SK-N-SH (cell line): ENCODE measurements at regions not wholly inside any gene's neighbourhood (a gene's known extent, or its start where the extent isn't known, plus 50 kb on each side); places are given as distances from the start of the nearest gene placed in this dataset.

Experiments used
- CTCF ChIA-PET: fragments of 300-600, 350-600 bp; formaldehyde crosslinking; extraction: SDS; loops from one replicate; lab custom pipeline; 2021; lab: Yijun Ruan, JAX
- POLR2A ChIA-PET: fragments of 350-600 bp; sonication (Branson Sonifier 250); formaldehyde crosslinking; extraction: SDS; loops from one replicate; lab custom pipeline; 2020; ENCODE audit warnings: antibody characterized with exemption, inconsistent platforms; lab: Yijun Ruan, JAX
- DNase-seq: peaks from one replicate; pipeline ENCODE4 v3.0.0; 2012
- H2AFZ ChIP-seq: fragments of 200-600 bp; sonication (generic); 2 replicates; pipeline ENCODE4 v1.8.1; 2016; ENCODE audit warnings: antibody characterized with exemption, mild to moderate bottlenecking, low read depth
- H3F3A ChIP-seq: fragments of 200-600 bp; sonication (generic); replicated peaks from 2 replicates; pipeline ENCODE3; 2016; ENCODE audit warnings: antibody characterized with exemption, mild to moderate bottlenecking; ENCODE audit not compliant: insufficient read depth
- H3K27ac ChIP-seq, 2 experiments: fragments of 200-500 bp in 1 of 2; fragments of 200-600 bp in 1 of 2; sonication (Bioruptor generic) in 1 of 2; sonication (generic), shearing (Covaris generic) in 1 of 2; 2 replicates each; pipeline versions ENCODE4 v1.5.1 to v1.6.1; 2014 to 2016; ENCODE audit warnings: low read depth in 2 of 2, inconsistent platforms in 1 of 2, low read length in 1 of 2, mild to moderate bottlenecking in 1 of 2, mixed read lengths in 1 of 2
- H3K27me3 ChIP-seq: fragments of 200-600 bp; sonication (generic), shearing (Covaris generic); 2 replicates; pipeline ENCODE4 v1.6.1; 2016; ENCODE audit warnings: mixed run types; ENCODE audit not compliant: insufficient read depth
- H3K36me3 ChIP-seq, 2 experiments: fragments of 200-500 bp in 1 of 2; fragments of 200-600 bp in 1 of 2; sonication (Bioruptor generic) in 1 of 2; sonication (generic) in 1 of 2; replicated peaks in 1 of 2; 2 replicates each; pipeline versions ENCODE3 to v1.5.1; 2014 to 2016; ENCODE audit warnings: low read length in 1 of 2, mild to moderate bottlenecking in 1 of 2; ENCODE audit not compliant: insufficient read depth in 2 of 2, control insufficient read depth in 1 of 2
- H3K4me1 ChIP-seq, 2 experiments: fragments of 200-500 bp in 1 of 2; fragments of 200-600 bp in 1 of 2; sonication (Bioruptor generic) in 1 of 2; sonication (generic), shearing (Covaris generic) in 1 of 2; 2 replicates each; pipeline versions ENCODE4 v1.5.1 to v1.6.1; 2014 to 2016; ENCODE audit warnings: low read depth in 1 of 2, low read length in 1 of 2, mixed run types in 1 of 2; ENCODE audit not compliant: insufficient read depth in 2 of 2, control insufficient read depth in 1 of 2
- H3K4me2 ChIP-seq: fragments of 200-600 bp; sonication (generic), shearing (Covaris generic); 2 replicates; pipeline ENCODE4 v1.6.1; 2017; ENCODE audit warnings: mixed run types
- H3K4me3 ChIP-seq, 2 experiments: fragments of 200-500 bp in 1 of 2; fragments of 200-600 bp in 1 of 2; sonication (Bioruptor generic) in 1 of 2; sonication (generic), shearing (Covaris generic) in 1 of 2; 2 replicates each; pipeline versions ENCODE4 v1.5.1 to v1.8.1; 2014 to 2016; ENCODE audit warnings: low read depth in 2 of 2, inconsistent platforms in 1 of 2, low read length in 1 of 2, mild to moderate bottlenecking in 1 of 2, mixed read lengths in 1 of 2, moderate library complexity in 1 of 2
- H3K79me2 ChIP-seq: fragments of 200-600 bp; sonication (generic); 2 replicates; pipeline ENCODE4 v1.8.1; 2017; ENCODE audit warnings: mild to moderate bottlenecking; ENCODE audit not compliant: insufficient read depth
- H3K9ac ChIP-seq: fragments of 200-600 bp; sonication (generic); 2 replicates; pipeline ENCODE4 v1.6.1; 2017; ENCODE audit warnings: mixed run types
- H3K9me2 ChIP-seq: fragments of 200-600 bp; sonication (generic); 2 replicates; pipeline ENCODE4 v1.6.1; 2017; ENCODE audit warnings: mixed run types
- H3K9me3 ChIP-seq: fragments of 200-600 bp; sonication (generic); 2 replicates; pipeline ENCODE4 v1.6.1; 2017; ENCODE audit warnings: mixed run types, mild to moderate bottlenecking, moderate library complexity
- H4K20me1 ChIP-seq: fragments of 200-600 bp; sonication (generic); 2 replicates; pipeline ENCODE4 v1.6.1; 2017; ENCODE audit warnings: mild to moderate bottlenecking, mixed run types; ENCODE audit not compliant: insufficient read depth
- CHD2 ChIP-seq: fragments of 150-350 bp; IDR thresholded peaks from 2 replicates; pipeline ENCODE4 v1.6.1; 2018; ENCODE audit warnings: low read length; ENCODE audit not compliant: partially characterized antibody
- CTCF ChIP-seq: fragments of 200-600 bp; sonication (generic); IDR thresholded peaks from 2 replicates; pipeline ENCODE4 v1.6.1; 2017; ENCODE audit warnings: antibody characterized with exemption, mild to moderate bottlenecking, moderate library complexity
- ELF1 ChIP-seq: IDR thresholded peaks from 2 replicates; pipeline ENCODE4 v1.4.0; 2012
- EZH2phosphoT487 ChIP-seq: fragments of 200-600 bp; sonication (generic); IDR thresholded peaks from 2 replicates; pipeline ENCODE4 v1.6.1; 2017; ENCODE audit warnings: low read depth, mixed run types, mild to moderate bottlenecking, antibody characterized with exemption, moderate library complexity, borderline replicate concordance
- FOSL2 ChIP-seq: IDR thresholded peaks from 2 replicates; pipeline ENCODE4 v1.4.0; 2012; ENCODE audit warnings: low read depth, mild to moderate bottlenecking, moderate library complexity, borderline replicate concordance
- FOXJ3 ChIP-seq: sonication (generic); formaldehyde crosslinking; IDR thresholded peaks from 2 replicates; pipeline ENCODE4 v1.5.1; 2020; ENCODE audit warnings: mild to moderate bottlenecking, missing genetic modification reagents
- GABPA ChIP-seq: IDR thresholded peaks from 2 replicates; pipeline ENCODE4 v1.4.0; 2012; ENCODE audit warnings: low read depth, mild to moderate bottlenecking
- IRF3 ChIP-seq: fragments of 150-350 bp; IDR thresholded peaks from 2 replicates; pipeline ENCODE4 v1.6.1; 2016; ENCODE audit warnings: mild to moderate bottlenecking, low read depth, low read length
- JUND ChIP-seq: IDR thresholded peaks from 2 replicates; pipeline ENCODE4 v1.4.0; 2012
- MAX ChIP-seq: IDR thresholded peaks from 2 replicates; pipeline ENCODE4 v1.4.0; 2012; ENCODE audit warnings: low read depth
- MEF2A ChIP-seq: IDR thresholded peaks from 2 replicates; pipeline ENCODE4 v1.4.0; 2012; ENCODE audit warnings: low read depth, borderline replicate concordance
- MXI1 ChIP-seq: IDR thresholded peaks from 2 replicates; pipeline ENCODE4 v1.6.1; 2012; ENCODE audit warnings: mild to moderate bottlenecking, low read depth, low read length, improper control_type of control experiment
- NFIC ChIP-seq: IDR thresholded peaks from 2 replicates; pipeline ENCODE4 v1.4.0; 2012; ENCODE audit warnings: borderline replicate concordance
- POLR2AphosphoS5 ChIP-seq: IDR thresholded peaks from 2 replicates; pipeline ENCODE4 v1.6.1; 2012; ENCODE audit warnings: low read depth, low read length
- RCOR1 ChIP-seq: fragments of 150-350 bp; IDR thresholded peaks from 2 replicates; pipeline ENCODE4 v1.6.1; 2017; ENCODE audit warnings: antibody characterized with exemption, low read length
- REST ChIP-seq: IDR thresholded peaks from 2 replicates; pipeline ENCODE4 v1.6.1; 2012; ENCODE audit warnings: mild to moderate bottlenecking, low read depth, low read length, moderate library complexity
- SIN3A ChIP-seq: IDR thresholded peaks from 2 replicates; pipeline ENCODE4 v1.6.1; 2012; ENCODE audit warnings: low read depth, mild to moderate bottlenecking, low read length, moderate library complexity, borderline replicate concordance
- TCF12 ChIP-seq: IDR thresholded peaks from 2 replicates; pipeline ENCODE4 v1.4.0; 2012
- USF1 ChIP-seq: IDR thresholded peaks from 2 replicates; pipeline ENCODE4 v1.4.0; 2012; ENCODE audit warnings: low read depth, borderline replicate concordance
- USF2 ChIP-seq: fragments of 150-350 bp; IDR thresholded peaks from 2 replicates; pipeline ENCODE4 v1.6.1; 2017; ENCODE audit warnings: antibody characterized with exemption, low read length, low read depth, borderline replicate concordance
- YY1 ChIP-seq: IDR thresholded peaks from 2 replicates; pipeline ENCODE4 v1.4.0; 2012; ENCODE audit warnings: low read depth, mild to moderate bottlenecking
- WGBS: methylation state at CpG from one replicate; pipeline ENCODE4 v1.1.6; 2017; ENCODE audit warnings: low lambda C conversion rate; 5-methylcytosine and 5-hydroxymethylcytosine counted together

- Histone ChIP-seq H3F3A (peaks cover 9% of the 10 kb centered on the region), H3K4me3 (no peak overlapping the region), H3K79me2 (no peaks in the 10 kb centered on the region), H4K20me1 (no peaks in the 10 kb centered on the region), H3K4me1 (peaks cover 0 to 7% of the 10 kb centered on the region in 2 experiments; a peak in 3 of 4 replicates), H3K9me3 (no peaks in the 10 kb centered on the region), H3K4me2 (no peak overlapping the region), H3K27ac (no peak overlapping the region; a peak in 1 of 4 replicates), H3K27me3 (no peaks in the 10 kb centered on the region), H3K9ac (no peak overlapping the region), H3K36me3 (no peaks in the 10 kb centered on the region), H3K9me2 (no peaks in the 10 kb centered on the region), H2AFZ (no peak overlapping the region)
- ChIA-PET POLR2A (no interaction called here), CTCF (interaction anchor here (1.0 to 1.1 kb wide), 2 partner anchors 16 to 92 kb away, joined by 3 read pairs; no protein-coding TSS in a partner anchor)
- DNase-seq, result no peak
- TF ChIP-seq POLR2AphosphoS5 (no peak), TCF12 (no peak), MAX (no peak), FOSL2 (no peak), NFIC (no peak), ELF1 (no peak), YY1 (no peak), SIN3A (no peak), CTCF (no peak), MXI1 (no peak), FOXJ3 (CRISPR knock-in tag) (no peak), MEF2A (no peak)
Observed at GRCh38 chr10:52636874-52637273, 135.7 kb downstream of the MBL2 start.

- no peak for DNase-seq
- Histone ChIP-seq H3K36me3 (no peaks in the 10 kb centered on the region), H3K4me1 (peaks cover 0 to 7% of the 10 kb centered on the region in 2 experiments; a peak in 3 of 4 replicates), H4K20me1 (no peaks in the 10 kb centered on the region), H3K9ac (no peak overlapping the region), H3F3A (peaks cover 9% of the 10 kb centered on the region), H3K27me3 (no peaks in the 10 kb centered on the region), H2AFZ (no peak overlapping the region), H3K9me3 (no peaks in the 10 kb centered on the region), H3K4me3 (no peak overlapping the region), H3K4me2 (no peak overlapping the region), H3K9me2 (no peaks in the 10 kb centered on the region), H3K79me2 (no peaks in the 10 kb centered on the region), H3K27ac (peak overlapping the region in 1 of 2 experiments; percentile 67; a peak in 1 of 4 replicates)
- WGBS, result 70% methylated on average over 1 of the region's 1 CpG
- TF ChIP-seq EZH2phosphoT487 (no peak), TCF12 (no peak), NFIC (no peak), USF1 (no peak), SIN3A (no peak), MXI1 (no peak), JUND (no peak), USF2 (no peak), REST (no peak), GABPA (no peak), IRF3 (no peak), RCOR1 (no peak), CHD2 (no peak)
- CTCF ChIA-PET, result interaction anchor here (1.1 kb wide), 1 partner anchor 92 kb away, joined by 3 read pairs; no protein-coding TSS in a partner anchor
- POLR2A ChIA-PET, result no interaction called here
Observed at GRCh38 chr10:52637592-52637991, 135.0 kb downstream of the MBL2 start.
